Esophagus squamous epithelium (tissue), 4 donors: ENCODE measurements at regions not wholly inside any gene's neighbourhood (a gene's known extent, or its start where the extent isn't known, plus 50 kb on each side); places are given as distances from the start of the nearest gene placed in this dataset.

Experiments used
- CTCF ChIP-seq, 6 experiments: fragments of 450-650 bp in 4 of 6; fragments of 200-600 bp in 2 of 6; sonication (generic) in 2 of 6; IDR thresholded peaks; one replicate each; pipeline ENCODE4 v1.5.1; 2016 to 2019; ENCODE audit warnings: antibody characterized with exemption in 6 of 6, mild to moderate bottlenecking in 4 of 6, moderate library complexity in 4 of 6
- POLR2A ChIP-seq, 4 donors: fragments of 450-650 bp; IDR thresholded peaks; one replicate each; pipeline ENCODE4 v1.6.1; 2017; ENCODE audit warnings: antibody characterized with exemption in 4 of 4, mild to moderate bottlenecking in 4 of 4, moderate library complexity in 3 of 4

DNA sequence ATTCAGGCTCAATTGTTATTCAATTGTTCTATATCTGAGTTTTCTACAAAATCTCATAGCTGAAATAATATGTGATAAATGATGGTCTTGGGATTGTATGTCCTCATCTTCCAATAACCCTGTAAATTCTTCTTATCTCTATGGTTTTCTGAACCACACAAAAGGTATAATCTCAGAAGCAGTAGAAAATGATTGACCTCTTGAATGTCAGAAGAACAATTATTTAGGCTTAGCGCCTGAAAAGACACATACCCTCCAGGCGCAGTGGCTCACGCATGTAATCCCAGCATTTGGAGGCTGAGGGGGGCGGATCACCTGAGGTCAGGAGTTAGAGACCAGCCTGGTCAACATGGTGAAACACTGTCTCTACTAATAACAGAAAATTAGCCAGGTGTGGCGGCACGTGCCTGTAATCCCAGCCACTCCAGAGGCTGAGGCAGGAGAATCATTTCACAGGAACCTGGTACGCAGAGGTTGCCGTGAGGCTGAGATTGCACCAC lies 288.0 kb upstream of the TBC1D5 start:
- no peak for TF ChIP-seq CTCF (IDR thresholded peaks at IDR 0.05)
- no peak for TF ChIP-seq POLR2A (IDR thresholded peaks at IDR 0.05)
